ENCODE measurements at regions not wholly inside any gene's neighbourhood (a gene's known extent, or its start where the extent isn't known, plus 50 kb on each side); places are given as distances from the start of the nearest gene placed in this dataset.

- no peak for TF ChIP-seq CTCF (IDR thresholded peaks at IDR 0.05; ENCODE audit: low read depth, low read length, missing control alignments)
- in situ Hi-C loops (cut with HindIII; ENCODE audit: low sequenced_read_pairs) = no loop called here
- no peak overlapping the region for H3K4me3 ChIP-seq (ENCODE audit: low read depth, low read length)
- DNase-seq (ENCODE audit: low read depth) = no peak
Observed at GRCh38 chr18:34431042-34431441, 206.3 kb upstream of the NOL4 start.

- in situ Hi-C loops (cut with HindIII; ENCODE audit: low sequenced_read_pairs) = no loop called here
- no peak for TF ChIP-seq CTCF (IDR thresholded peaks at IDR 0.05; ENCODE audit: low read depth, low read length, missing control alignments)
- no peak for DNase-seq (ENCODE audit: low read depth)
- H3K4me3 ChIP-seq (ENCODE audit: low read depth, low read length) = no peak overlapping the region
Observed at GRCh38 chr18:34444622-34445021, 219.9 kb upstream of the NOL4 start.

- H3K4me3 ChIP-seq (ENCODE audit: low read depth, low read length) = no peak overlapping the region
- TF ChIP-seq CTCF (IDR thresholded peaks at IDR 0.05; ENCODE audit: low read depth, low read length, missing control alignments) = no peak
- no peak for DNase-seq (ENCODE audit: low read depth)
- in situ Hi-C loops (cut with HindIII; ENCODE audit: low sequenced_read_pairs) = no loop called here
Observed at GRCh38 chr18:34448662-34449061, 223.9 kb upstream of the NOL4 start.

- no peak for DNase-seq (ENCODE audit: low read depth)
- in situ Hi-C loops (cut with HindIII; ENCODE audit: low sequenced_read_pairs) = no loop called here
- no peak for TF ChIP-seq CTCF (IDR thresholded peaks at IDR 0.05; ENCODE audit: low read depth, low read length, missing control alignments)
- no peak overlapping the region for H3K4me3 ChIP-seq (ENCODE audit: low read depth, low read length)
Observed at GRCh38 chr18:34457761-34458160, 233.0 kb upstream of the NOL4 start.

- in situ Hi-C loops (cut with HindIII; ENCODE audit: low sequenced_read_pairs) = no loop called here
- TF ChIP-seq CTCF (IDR thresholded peaks at IDR 0.05; ENCODE audit: low read depth, low read length, missing control alignments) = no peak
- no peak overlapping the region for H3K4me3 ChIP-seq (ENCODE audit: low read depth, low read length)
- no peak for DNase-seq (ENCODE audit: low read depth)
Observed at GRCh38 chr18:34458410-34458977, 233.8 kb upstream of the NOL4 start.

- no peak for DNase-seq (ENCODE audit: low read depth)
- H3K4me3 ChIP-seq (ENCODE audit: low read depth, low read length) = no peak overlapping the region
- in situ Hi-C loops (cut with HindIII; ENCODE audit: low sequenced_read_pairs) = no loop called here
- TF ChIP-seq CTCF (IDR thresholded peaks at IDR 0.05; ENCODE audit: low read depth, low read length, missing control alignments) = no peak
Observed at GRCh38 chr18:34461266-34461665, 236.6 kb upstream of the NOL4 start.

- in situ Hi-C loops (cut with HindIII; ENCODE audit: low sequenced_read_pairs) = no loop called here
- TF ChIP-seq CTCF (IDR thresholded peaks at IDR 0.05; ENCODE audit: low read depth, low read length, missing control alignments) = no peak
- peak; percentile 69 for DNase-seq (ENCODE audit: low read depth)
Observed at GRCh38 chr18:34467058-34467457, 242.3 kb upstream of the NOL4 start.

More at GRCh38 chr18:34467058-34467457, 242.3 kb upstream of the NOL4 start:
- no peak overlapping the region for H3K4me3 ChIP-seq (ENCODE audit: low read depth, low read length)

All from astrocyte of the cerebellum (primary cell).